Neural cell (in vitro differentiated cells): ENCODE measurements at regions not wholly inside any gene's neighbourhood (a gene's known extent, or its start where the extent isn't known, plus 50 kb on each side); places are given as distances from the start of the nearest gene placed in this dataset.

ENCODE experiments used
- H2AFZ ChIP-seq: fragments of 200-600, 300-800 bp; sonication (generic), shearing (Covaris generic); 2 replicates; pipeline ENCODE4 v1.6.0; 2014; ENCODE audit warnings: low read depth, mild to moderate bottlenecking, antibody characterized with exemption, low read length, moderate library complexity
- H3F3A ChIP-seq: fragments of 200-600 bp; shearing (Covaris generic); 2 replicates; pipeline ENCODE4 v1.6.1; 2016; ENCODE audit warnings: mild to moderate bottlenecking, moderate library complexity, mixed read lengths, antibody characterized with exemption, low read length; ENCODE audit not compliant: insufficient read depth, poor library complexity, severe bottlenecking
- H3K27ac ChIP-seq: fragments of 200-600, 300-800 bp; sonication (generic), shearing (Covaris generic); 2 replicates; pipeline ENCODE4 v1.5.1; 2014; ENCODE audit warnings: mild to moderate bottlenecking, low read length, moderate library complexity
- H3K27me3 ChIP-seq: fragments of 300-800, 200-600 bp; sonication (generic), shearing (Covaris generic); 2 replicates; pipeline ENCODE4 v1.6.0; 2014; ENCODE audit warnings: mild to moderate bottlenecking, low read depth, low read length, moderate library complexity; ENCODE audit not compliant: insufficient read depth
- H3K36me3 ChIP-seq: fragments of 300-800, 200-600 bp; sonication (generic), shearing (Covaris generic); 2 replicates; pipeline ENCODE4 v1.5.1; 2014; ENCODE audit warnings: mild to moderate bottlenecking, antibody characterized with exemption, low read length, moderate library complexity; ENCODE audit not compliant: insufficient read depth
- H3K4me2 ChIP-seq: fragments of 300-800, 200-600 bp; sonication (generic), shearing (Covaris generic); 2 replicates; pipeline ENCODE4 v1.6.0; 2014; ENCODE audit warnings: mild to moderate bottlenecking, low read length
- H3K4me3 ChIP-seq: fragments of 300-800, 200-600 bp; sonication (generic), shearing (Covaris generic); 2 replicates; pipeline ENCODE4 v1.5.1; 2014; ENCODE audit warnings: mild to moderate bottlenecking, low read length, moderate library complexity
- H3K79me2 ChIP-seq: fragments of 200-600 bp; shearing (Covaris generic); replicated peaks from 2 replicates; pipeline ENCODE4 v1.6.0; 2014; ENCODE audit warnings: mild to moderate bottlenecking, low read length, moderate library complexity; ENCODE audit not compliant: insufficient read depth
- H3K9ac ChIP-seq: fragments of 300-800, 200-600 bp; sonication (generic), shearing (Covaris generic); 2 replicates; pipeline ENCODE4 v1.6.1; 2016; ENCODE audit warnings: mild to moderate bottlenecking, low read length, mixed read lengths
- H3K9me2 ChIP-seq: fragments of 200-600 bp; shearing (Covaris generic); 2 replicates; pipeline ENCODE4 v1.6.1; 2016; ENCODE audit warnings: mild to moderate bottlenecking, low read length, mixed read lengths; ENCODE audit not compliant: insufficient read depth
- H3K9me3 ChIP-seq: fragments of 200-600, 300-800 bp; sonication (generic), shearing (Covaris generic); 2 replicates; pipeline ENCODE4 v1.6.1; 2016; ENCODE audit warnings: mild to moderate bottlenecking, mixed run types, low read length, moderate library complexity, mixed read lengths
- H4K20me1 ChIP-seq: fragments of 200-600 bp; shearing (Covaris generic); 2 replicates; pipeline ENCODE4 v1.6.1; 2016; ENCODE audit warnings: mild to moderate bottlenecking, mixed run types; ENCODE audit not compliant: insufficient read depth
- CTCF ChIP-seq: fragments of 450-650 bp; IDR thresholded peaks from 2 replicates; pipeline ENCODE4 v1.5.1; 2014; ENCODE audit warnings: antibody characterized with exemption, mild to moderate bottlenecking, moderate library complexity; ENCODE audit not compliant: poor library complexity, severe bottlenecking
- EP300 ChIP-seq: fragments of 450-650 bp; conservative IDR thresholded peaks from 2 replicates; pipeline ENCODE4 v1.6.1; 2014; ENCODE audit warnings: antibody characterized with exemption, mild to moderate bottlenecking, moderate library complexity; ENCODE audit not compliant: poor library complexity, severe bottlenecking
- EZH2 ChIP-seq: fragments of 200-600, 300-800 bp; shearing (Covaris generic), sonication (generic); IDR thresholded peaks from 2 replicates; pipeline ENCODE4 v1.6.1; 2014; ENCODE audit warnings: antibody characterized with exemption, low read length, borderline replicate concordance, mild to moderate bottlenecking; ENCODE audit not compliant: insufficient read depth, poor library complexity, severe bottlenecking
- MXI1 ChIP-seq: fragments of 450-650 bp; conservative IDR thresholded peaks from 2 replicates; pipeline ENCODE4 v1.6.1; 2014; ENCODE audit warnings: antibody characterized with exemption, mild to moderate bottlenecking; ENCODE audit not compliant: poor library complexity, severe bottlenecking
- POLR2AphosphoS5 ChIP-seq: IDR thresholded peaks from 2 replicates; pipeline ENCODE4 v1.6.1; 2012
- RAD21 ChIP-seq: fragments of 450-650 bp; conservative IDR thresholded peaks from 2 replicates; pipeline ENCODE4 v1.6.1; 2014; ENCODE audit warnings: antibody characterized with exemption, mild to moderate bottlenecking, moderate library complexity
- REST ChIP-seq: IDR thresholded peaks from 2 replicates; pipeline ENCODE4 v1.6.1; 2012; ENCODE audit warnings: borderline replicate concordance
- SMC3 ChIP-seq: fragments of 450-650 bp; conservative IDR thresholded peaks from 2 replicates; pipeline ENCODE4 v1.6.1; 2014; ENCODE audit warnings: antibody characterized with exemption, mild to moderate bottlenecking, moderate library complexity; ENCODE audit not compliant: poor library complexity
- TAF1 ChIP-seq: IDR thresholded peaks from 2 replicates; pipeline ENCODE4 v1.6.1; 2012; ENCODE audit warnings: low read depth

GRCh38 chr21:38036016-38036415, 119.8 kb upstream of the KCNJ6 start:
- Histone ChIP-seq H3K27ac (no peak overlapping the region), H3K36me3 (no peaks in the 10 kb centered on the region), H3K27me3 (no peaks in the 10 kb centered on the region), H3K9me3 (no peaks in the 10 kb centered on the region), H3K4me3 (no peak overlapping the region), H2AFZ (no peak overlapping the region), H3K4me2 (no peak overlapping the region), H4K20me1 (no peaks in the 10 kb centered on the region), H3K9me2 (no peaks in the 10 kb centered on the region), H3K9ac (no peak overlapping the region), H3K79me2 (no peaks in the 10 kb centered on the region), H3F3A (no peaks in the 10 kb centered on the region)
- TF ChIP-seq SMC3 = no peak
- no peak for TF ChIP-seq CTCF
- TF ChIP-seq TAF1 = no peak
- no peak for TF ChIP-seq POLR2AphosphoS5
- TF ChIP-seq EZH2 = no peak
- TF ChIP-seq EP300 = no peak
- TF ChIP-seq REST = no peak
- no peak for TF ChIP-seq RAD21
- TF ChIP-seq MXI1 = no peak

- Histone ChIP-seq H3K9me3 (no peaks in the 10 kb centered on the region), H3K9ac (no peak overlapping the region), H3K4me2 (no peak overlapping the region), H3K79me2 (no peaks in the 10 kb centered on the region), H3K9me2 (no peaks in the 10 kb centered on the region), H3K27me3 (no peaks in the 10 kb centered on the region), H3F3A (no peaks in the 10 kb centered on the region), H2AFZ (no peak overlapping the region), H3K4me3 (no peak overlapping the region), H3K27ac (no peak overlapping the region), H3K36me3 (no peaks in the 10 kb centered on the region), H4K20me1 (no peaks in the 10 kb centered on the region)
- no peak for TF ChIP-seq POLR2AphosphoS5
- TF ChIP-seq EP300 = no peak
- TF ChIP-seq REST = no peak
Measured at GRCh38 chr21:38037416-38037815, 121.2 kb upstream of the KCNJ6 start.
